ENCODE measurements at regions not wholly inside any gene's neighbourhood (a gene's known extent, or its start where the extent isn't known, plus 50 kb on each side); places are given as distances from the start of the nearest gene placed in this dataset.

DNA sequence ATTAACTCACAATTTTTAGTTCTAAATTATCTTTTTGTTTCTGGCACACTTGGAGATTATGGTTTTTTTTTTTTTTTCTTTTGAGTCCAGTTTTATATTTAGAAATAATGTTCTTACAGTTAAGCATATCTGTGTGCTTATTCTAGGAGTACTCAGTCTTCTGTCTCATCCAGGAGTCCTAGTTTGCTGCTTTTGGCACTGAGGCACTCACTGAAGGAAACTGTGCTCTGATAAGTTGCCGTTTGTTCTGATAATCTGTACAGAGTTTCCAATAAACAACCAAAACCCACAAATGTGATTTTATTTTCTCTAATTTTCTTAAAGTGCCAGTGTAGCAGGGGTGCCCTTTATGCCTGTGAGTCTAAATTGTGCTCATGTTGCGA is 251.0 kb downstream of the LRRC70 start:
- H3K79me2 ChIP-seq (replicated peaks; ENCODE audit: insufficient read depth, low read length): no peaks in the 10 kb centered on the region
- no peak overlapping the region for H3K9ac ChIP-seq (ENCODE audit: low read length)
- H3K9me2 ChIP-seq (ENCODE audit: insufficient read depth, low read length): no peaks in the 10 kb centered on the region
- H4K20me1 ChIP-seq (ENCODE audit: insufficient read depth): no peaks in the 10 kb centered on the region
- H3K4me2 ChIP-seq (ENCODE audit: low read length): no peak overlapping the region
- no peaks in the 10 kb centered on the region for H3K36me3 ChIP-seq (ENCODE audit: insufficient read depth, low read length)
- no peaks in the 10 kb centered on the region for H3K27me3 ChIP-seq (ENCODE audit: insufficient read depth, low read depth, low read length)
- H3F3A ChIP-seq (ENCODE audit: insufficient read depth, low read length, poor library complexity, severe bottlenecking): no peaks in the 10 kb centered on the region
- TF ChIP-seq EP300 (conservative IDR thresholded peaks at IDR 0.05; ENCODE audit: poor library complexity, severe bottlenecking) (no peak), RAD21 (conservative IDR thresholded peaks at IDR 0.05) (no peak), SMC3 (conservative IDR thresholded peaks at IDR 0.05; ENCODE audit: poor library complexity) (no peak), POLR2AphosphoS5 (IDR thresholded peaks at IDR 0.05) (no peak), EZH2 (IDR thresholded peaks at IDR 0.05; ENCODE audit: borderline replicate concordance, insufficient read depth, low read length, poor library complexity, severe bottlenecking) (no peak)
- TF ChIP-seq, protein P1, sequence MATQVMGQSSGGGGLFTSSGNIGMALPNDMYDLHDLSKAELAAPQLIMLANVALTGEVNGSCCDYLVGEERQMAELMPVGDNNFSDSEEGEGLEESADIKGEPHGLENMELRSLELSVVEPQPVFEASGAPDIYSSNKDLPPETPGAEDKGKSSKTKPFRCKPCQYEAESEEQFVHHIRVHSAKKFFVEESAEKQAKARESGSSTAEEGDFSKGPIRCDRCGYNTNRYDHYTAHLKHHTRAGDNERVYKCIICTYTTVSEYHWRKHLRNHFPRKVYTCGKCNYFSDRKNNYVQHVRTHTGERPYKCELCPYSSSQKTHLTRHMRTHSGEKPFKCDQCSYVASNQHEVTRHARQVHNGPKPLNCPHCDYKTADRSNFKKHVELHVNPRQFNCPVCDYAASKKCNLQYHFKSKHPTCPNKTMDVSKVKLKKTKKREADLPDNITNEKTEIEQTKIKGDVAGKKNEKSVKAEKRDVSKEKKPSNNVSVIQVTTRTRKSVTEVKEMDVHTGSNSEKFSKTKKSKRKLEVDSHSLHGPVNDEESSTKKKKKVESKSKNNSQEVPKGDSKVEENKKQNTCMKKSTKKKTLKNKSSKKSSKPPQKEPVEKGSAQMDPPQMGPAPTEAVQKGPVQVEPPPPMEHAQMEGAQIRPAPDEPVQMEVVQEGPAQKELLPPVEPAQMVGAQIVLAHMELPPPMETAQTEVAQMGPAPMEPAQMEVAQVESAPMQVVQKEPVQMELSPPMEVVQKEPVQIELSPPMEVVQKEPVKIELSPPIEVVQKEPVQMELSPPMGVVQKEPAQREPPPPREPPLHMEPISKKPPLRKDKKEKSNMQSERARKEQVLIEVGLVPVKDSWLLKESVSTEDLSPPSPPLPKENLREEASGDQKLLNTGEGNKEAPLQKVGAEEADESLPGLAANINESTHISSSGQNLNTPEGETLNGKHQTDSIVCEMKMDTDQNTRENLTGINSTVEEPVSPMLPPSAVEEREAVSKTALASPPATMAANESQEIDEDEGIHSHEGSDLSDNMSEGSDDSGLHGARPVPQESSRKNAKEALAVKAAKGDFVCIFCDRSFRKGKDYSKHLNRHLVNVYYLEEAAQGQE (IDR thresholded peaks at IDR 0.05; ENCODE audit: borderline replicate concordance): no peak
- no peak overlapping the region for H3K4me3 ChIP-seq (ENCODE audit: low read length)
- H3K9me3 ChIP-seq (ENCODE audit: low read length): no peaks in the 10 kb centered on the region
- H3K27ac ChIP-seq (ENCODE audit: low read length): no peak overlapping the region
- no peak overlapping the region for H2AFZ ChIP-seq (ENCODE audit: low read depth, low read length)

DNA sequence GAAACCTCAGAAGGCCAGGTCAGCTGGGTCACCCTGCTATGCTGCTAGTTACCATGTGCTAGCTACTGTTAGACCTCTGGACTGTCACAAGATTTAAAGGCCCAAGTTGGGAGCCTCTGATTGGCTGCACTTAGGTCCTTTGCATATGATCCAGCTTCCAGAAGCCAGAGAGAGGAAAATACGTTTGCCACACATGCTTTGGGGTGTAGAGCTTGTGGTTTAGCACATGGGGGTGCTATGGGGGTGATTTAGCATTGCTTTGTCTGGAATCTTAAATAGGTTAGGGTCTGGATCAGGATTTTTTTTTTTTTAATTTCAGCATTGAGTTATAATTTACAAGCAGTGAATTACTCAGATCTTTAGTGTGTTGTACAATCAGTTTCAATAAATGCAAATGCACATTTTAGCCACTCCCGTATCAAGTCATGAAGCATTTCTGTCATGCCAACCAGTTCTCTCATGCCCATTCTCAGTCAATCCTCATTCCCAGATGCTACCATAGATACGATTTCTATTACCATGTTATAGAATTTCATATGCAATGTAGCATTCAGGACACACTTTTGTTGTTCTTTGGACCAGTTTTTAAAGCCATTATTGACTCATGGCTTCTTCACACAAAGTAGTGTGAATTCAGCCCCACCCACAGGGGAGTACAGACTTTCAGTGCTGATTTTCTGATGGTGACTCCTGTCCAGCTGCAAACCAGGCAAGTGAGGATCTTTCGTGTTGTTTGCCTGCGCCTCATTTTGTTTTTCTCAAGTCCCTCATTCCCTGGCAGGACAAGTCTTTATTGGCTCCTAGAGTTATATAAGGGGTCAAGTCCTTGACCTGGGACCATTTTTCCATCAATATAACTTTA is 250.4 kb downstream of the LRRC70 start:
- no peaks in the 10 kb centered on the region for H3F3A ChIP-seq (ENCODE audit: insufficient read depth, low read length, poor library complexity, severe bottlenecking)
- no peaks in the 10 kb centered on the region for H3K36me3 ChIP-seq (ENCODE audit: insufficient read depth, low read length)
- no peaks in the 10 kb centered on the region for H3K79me2 ChIP-seq (replicated peaks; ENCODE audit: insufficient read depth, low read length)
- no peaks in the 10 kb centered on the region for H3K9me3 ChIP-seq (ENCODE audit: low read length)
- TF ChIP-seq, protein P1 (IDR thresholded peaks at IDR 0.05; ENCODE audit: borderline replicate concordance): no peak
- no peak for TF ChIP-seq EZH2 (IDR thresholded peaks at IDR 0.05; ENCODE audit: borderline replicate concordance, insufficient read depth, low read length, poor library complexity, severe bottlenecking)
- TF ChIP-seq MXI1 (conservative IDR thresholded peaks at IDR 0.05; ENCODE audit: poor library complexity, severe bottlenecking): no peak
- no peak for TF ChIP-seq EP300 (conservative IDR thresholded peaks at IDR 0.05; ENCODE audit: poor library complexity, severe bottlenecking)
- TF ChIP-seq RAD21 (conservative IDR thresholded peaks at IDR 0.05): no peak
- TF ChIP-seq, protein P2, sequence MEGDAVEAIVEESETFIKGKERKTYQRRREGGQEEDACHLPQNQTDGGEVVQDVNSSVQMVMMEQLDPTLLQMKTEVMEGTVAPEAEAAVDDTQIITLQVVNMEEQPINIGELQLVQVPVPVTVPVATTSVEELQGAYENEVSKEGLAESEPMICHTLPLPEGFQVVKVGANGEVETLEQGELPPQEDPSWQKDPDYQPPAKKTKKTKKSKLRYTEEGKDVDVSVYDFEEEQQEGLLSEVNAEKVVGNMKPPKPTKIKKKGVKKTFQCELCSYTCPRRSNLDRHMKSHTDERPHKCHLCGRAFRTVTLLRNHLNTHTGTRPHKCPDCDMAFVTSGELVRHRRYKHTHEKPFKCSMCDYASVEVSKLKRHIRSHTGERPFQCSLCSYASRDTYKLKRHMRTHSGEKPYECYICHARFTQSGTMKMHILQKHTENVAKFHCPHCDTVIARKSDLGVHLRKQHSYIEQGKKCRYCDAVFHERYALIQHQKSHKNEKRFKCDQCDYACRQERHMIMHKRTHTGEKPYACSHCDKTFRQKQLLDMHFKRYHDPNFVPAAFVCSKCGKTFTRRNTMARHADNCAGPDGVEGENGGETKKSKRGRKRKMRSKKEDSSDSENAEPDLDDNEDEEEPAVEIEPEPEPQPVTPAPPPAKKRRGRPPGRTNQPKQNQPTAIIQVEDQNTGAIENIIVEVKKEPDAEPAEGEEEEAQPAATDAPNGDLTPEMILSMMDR (IDR thresholded peaks at IDR 0.05; ENCODE audit: poor library complexity, severe bottlenecking): no peak
- no peak for TF ChIP-seq POLR2AphosphoS5 (IDR thresholded peaks at IDR 0.05)
- TF ChIP-seq SMC3 (conservative IDR thresholded peaks at IDR 0.05; ENCODE audit: poor library complexity): no peak
- no peak for TF ChIP-seq TAF1 (IDR thresholded peaks at IDR 0.05; ENCODE audit: low read depth)
- no peak overlapping the region for H3K4me2 ChIP-seq (ENCODE audit: low read length)
- H3K9me2 ChIP-seq (ENCODE audit: insufficient read depth, low read length): no peaks in the 10 kb centered on the region
- no peak overlapping the region for H2AFZ ChIP-seq (ENCODE audit: low read depth, low read length)
- H4K20me1 ChIP-seq (ENCODE audit: insufficient read depth): no peaks in the 10 kb centered on the region
- H3K27me3 ChIP-seq (ENCODE audit: insufficient read depth, low read depth, low read length): no peaks in the 10 kb centered on the region
- H3K27ac ChIP-seq (ENCODE audit: low read length): no peak overlapping the region
- H3K4me3 ChIP-seq (ENCODE audit: low read length): no peak overlapping the region
- no peak overlapping the region for H3K9ac ChIP-seq (ENCODE audit: low read length)
